HG03565 (cell line): ENCODE measurements at regions not wholly inside any gene's neighbourhood (a gene's known extent, or its start where the extent isn't known, plus 50 kb on each side); places are given as distances from the start of the nearest gene placed in this dataset.
"Not testable (repeated sequence)": the region's sequence is repeated elsewhere in the genome, so short reads cannot be mapped to it uniquely, and the experiment has no call there.

Source experiments
- ATAC-seq: cut with Tn5 transposase; IDR thresholded peaks from one replicate; pipeline ENCODE4 v1.9.1; 2021; ENCODE audit warnings: mild to moderate bottlenecking, moderate library complexity; ENCODE audit not compliant: unreplicated experiment

DNA sequence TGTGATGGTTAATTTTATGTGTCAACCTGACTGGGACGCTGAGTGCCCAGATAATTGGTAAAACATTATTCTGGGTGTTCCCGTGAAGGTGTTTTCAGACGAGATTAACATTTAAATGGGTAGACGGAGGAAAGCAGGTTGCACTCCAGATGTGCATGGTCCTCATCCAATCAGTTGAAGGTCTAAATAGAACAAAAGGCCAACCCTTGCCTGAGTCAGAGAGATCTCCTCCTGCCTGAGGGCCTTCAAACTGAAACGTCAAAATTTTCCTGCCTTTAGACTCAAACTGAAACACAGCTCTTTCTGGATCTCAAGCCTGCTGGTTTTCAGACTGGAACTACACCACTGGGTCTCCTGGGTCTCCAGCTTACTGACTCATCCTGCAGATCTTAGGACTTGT is 73.5 kb downstream of the NPIPA8 start:
- not testable (repeated sequence) for ATAC-seq

DNA sequence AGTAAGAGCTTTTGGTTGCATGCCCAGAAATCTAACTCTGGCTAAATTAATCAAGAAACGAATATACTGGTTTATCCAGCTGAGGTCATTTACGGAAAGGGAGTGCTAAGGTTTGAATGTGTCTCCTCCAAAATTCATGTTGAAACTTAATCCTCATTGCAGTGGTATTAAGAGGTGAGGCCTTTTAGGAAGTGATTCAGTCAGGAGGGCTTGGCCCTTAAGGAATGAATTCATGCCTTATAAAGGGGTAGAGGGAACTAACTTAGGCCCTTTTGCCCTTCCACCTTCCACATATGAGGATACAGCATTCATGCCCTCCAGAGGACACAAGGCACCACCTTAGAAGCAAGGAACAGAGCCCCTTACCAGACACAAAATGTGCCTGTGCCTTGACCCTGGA is 74.7 kb downstream of the NPIPA8 start:
- not testable (repeated sequence) for ATAC-seq

DNA sequence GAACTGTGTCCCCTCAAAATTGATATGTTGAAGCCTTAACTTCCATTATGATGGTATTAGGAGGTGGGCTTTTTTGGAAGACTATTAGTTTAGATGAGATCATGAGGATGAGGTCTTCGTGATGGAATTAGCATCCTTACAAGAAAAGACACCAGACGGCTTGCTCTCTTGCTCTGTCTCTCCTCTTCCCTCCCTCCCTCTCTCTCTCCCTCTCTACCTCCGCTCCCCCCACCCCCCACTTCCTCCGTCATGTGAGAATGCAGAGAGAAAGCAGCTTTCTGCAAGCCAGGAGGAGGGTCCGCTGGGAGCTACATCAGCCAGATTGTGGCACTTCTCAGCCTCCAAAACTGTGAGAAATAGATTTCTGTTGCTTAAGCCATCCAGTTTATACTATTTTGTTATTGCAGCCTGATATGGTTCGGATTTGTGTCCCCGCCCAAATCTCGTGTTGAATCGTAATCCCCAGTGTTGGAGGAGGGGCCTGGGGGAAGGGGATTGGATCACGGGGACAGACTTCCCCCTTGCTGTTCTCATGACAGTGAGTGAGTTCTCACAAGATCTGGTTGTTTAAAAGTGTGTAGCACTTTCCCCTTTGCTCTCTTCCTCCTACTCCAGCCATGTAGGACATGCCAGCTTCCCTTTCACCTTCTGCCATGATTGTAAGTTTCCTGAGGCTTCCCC is 76.9 kb downstream of the NPIPA8 start:
- ATAC-seq, result not testable (repeated sequence)

DNA sequence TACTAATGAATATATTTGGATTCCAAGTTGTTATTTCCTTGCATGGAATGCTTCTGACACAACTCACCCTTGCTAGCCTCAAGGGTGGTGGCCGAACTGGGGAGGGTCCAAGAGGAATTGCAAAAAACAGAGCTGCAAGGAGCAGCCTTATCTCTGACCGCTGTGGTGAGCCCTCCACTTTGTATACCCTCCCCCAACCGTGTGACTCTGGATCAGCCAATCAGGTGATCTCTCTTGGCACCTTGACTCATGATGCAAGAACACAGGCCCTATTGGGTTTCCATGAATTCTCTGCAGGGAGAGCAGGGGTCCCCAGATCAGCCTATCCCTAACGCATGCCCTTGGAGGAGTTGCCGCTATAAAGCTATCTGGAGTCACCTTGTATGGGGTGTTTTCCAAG is 83.6 kb downstream of the NPIPA8 start:
- not testable (repeated sequence) for ATAC-seq

DNA sequence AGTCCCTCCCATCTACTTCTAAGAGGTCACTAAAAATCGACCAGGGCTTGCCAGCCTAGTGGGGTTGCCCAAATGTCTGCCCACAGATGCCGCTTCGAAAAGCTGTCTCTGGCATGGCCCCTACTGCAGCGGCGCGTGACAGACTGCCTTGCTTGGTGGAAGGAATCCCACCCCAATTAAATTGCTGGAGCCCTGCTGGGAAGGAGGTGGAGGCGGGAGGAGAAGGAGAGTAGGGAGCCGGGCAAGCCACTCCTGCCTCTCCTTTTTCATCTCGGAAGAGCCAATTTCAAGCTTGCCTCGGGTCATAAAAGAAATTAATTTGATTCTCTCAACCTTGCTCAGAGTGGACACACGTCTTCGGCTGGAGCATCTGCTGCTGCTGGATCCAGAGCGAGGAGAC is 106.0 kb downstream of the NPIPA8 start:
- not testable (repeated sequence) for ATAC-seq

DNA sequence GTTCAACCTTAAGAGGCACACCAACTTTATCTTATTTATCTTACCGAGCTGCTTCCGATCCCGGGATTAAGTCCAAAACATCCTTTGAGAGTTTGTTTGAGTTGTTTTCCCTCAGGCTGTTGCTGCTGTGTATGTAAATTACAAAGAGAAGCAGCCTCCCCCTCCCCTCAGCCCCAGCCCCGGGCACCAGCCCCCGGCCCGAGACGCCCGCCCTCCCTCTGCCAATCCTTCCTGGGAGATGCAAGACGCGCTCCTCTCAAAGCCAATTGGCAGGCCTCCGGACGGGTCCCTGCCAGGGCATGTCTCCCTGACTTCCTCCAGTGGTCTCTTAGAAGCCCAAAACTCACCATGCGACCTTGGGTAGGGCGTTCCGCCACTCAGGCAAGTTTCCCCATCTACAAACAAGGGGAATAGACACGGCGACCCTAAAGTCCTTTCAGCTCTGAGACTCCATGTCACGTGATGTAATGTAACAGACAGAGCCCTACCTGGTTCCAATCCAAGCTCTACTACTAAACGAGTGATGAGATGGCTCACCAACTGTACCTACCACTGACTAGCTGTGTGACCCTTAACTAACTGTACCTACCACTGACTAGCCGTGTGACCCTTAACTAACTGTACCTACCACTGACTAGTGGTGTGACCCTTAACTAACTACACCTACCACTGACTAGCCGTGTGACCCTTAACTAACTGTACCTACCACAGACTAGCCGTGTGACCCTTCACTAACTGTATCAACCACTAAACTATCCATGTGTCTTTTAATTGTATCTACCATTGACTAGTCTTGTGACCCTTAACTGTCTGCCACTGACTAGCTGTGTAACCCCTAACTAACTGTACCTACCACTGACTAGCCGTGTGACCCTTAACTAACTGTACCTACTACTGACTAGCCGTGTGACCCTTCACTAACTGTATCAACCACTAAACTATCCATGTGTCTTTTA is 114.2 kb downstream of the NPIPA8 start:
- not testable (repeated sequence) for ATAC-seq

DNA sequence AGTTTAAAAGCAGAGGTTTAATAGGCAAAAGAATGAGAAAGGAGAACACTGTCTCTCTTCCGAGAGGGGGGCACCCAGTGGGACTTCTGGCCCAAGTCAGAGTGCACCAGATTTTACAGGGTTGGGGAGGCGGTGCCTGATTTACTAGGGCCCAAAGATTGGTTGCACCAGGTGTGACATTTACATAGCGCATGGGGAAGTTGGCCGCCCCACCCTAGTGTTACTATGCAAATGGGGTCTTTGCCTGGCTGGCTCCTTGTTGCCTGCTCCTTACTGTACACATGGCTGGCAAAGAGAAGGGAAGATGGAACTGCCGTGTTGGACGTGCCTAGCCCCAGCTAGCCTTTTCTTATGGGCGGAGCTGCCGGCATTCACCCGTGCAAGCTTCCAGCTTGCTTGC is 118.8 kb downstream of the NPIPA8 start:
- ATAC-seq, result not testable (repeated sequence)

DNA sequence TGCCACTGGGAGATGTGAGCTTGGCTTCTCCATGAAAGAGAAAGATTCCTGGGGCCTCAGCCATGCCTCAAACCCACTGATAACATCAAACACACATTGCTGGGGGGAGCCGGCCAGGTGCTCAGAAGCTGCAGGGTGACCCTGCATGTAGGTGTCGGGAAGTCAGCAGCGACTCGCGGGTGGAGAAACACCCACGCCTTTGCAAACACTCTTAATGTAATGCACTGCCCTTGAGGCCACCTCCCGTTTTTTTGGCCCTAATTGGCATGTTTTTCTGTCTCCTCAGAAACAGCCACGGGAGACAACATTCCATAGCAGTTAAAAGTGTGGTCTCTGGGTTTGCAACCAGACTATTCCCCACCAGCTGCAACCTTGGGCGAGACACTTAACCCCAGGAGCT is 119.7 kb downstream of the NPIPA8 start:
- ATAC-seq, result not testable (repeated sequence)

DNA sequence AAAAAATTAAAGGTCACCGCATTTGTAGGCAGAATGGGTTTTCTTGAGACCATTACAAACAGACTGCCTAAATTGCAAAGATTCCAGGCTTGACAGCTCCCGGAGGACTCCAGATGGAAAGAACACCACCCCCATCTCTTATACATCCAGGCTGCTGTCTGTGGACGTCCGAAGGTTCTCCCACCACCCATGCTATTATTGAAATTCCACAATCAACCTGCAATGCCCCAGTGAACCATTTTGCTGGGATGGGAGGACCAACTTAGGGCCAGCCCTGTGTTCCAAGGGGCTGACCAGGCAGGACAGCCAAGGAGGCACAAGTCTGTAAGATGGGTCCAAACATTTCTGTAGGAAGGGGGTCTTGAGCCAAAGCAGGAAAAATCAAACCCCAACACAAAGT is 122.7 kb downstream of the NPIPA8 start:
- ATAC-seq, result not testable (repeated sequence)

DNA sequence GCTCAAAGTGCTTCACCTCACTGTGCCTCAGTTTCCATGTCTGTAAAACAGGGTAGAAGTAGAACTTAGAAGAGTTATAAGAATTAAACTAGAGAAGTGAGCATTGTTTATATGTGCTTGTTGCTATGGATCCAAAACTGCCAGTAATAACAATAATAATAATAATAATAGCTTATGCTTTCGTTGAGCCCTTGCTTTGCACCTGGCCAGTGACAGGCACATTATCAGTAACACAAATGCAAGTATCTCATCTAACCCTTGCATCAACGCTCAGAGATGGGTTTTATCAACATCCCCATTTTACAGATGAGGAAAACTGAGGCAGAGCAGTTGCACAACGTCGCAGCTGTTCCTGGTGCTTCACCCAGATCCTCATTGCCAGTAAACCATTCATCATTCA is 125.0 kb downstream of the NPIPA8 start:
- not testable (repeated sequence) for ATAC-seq

DNA sequence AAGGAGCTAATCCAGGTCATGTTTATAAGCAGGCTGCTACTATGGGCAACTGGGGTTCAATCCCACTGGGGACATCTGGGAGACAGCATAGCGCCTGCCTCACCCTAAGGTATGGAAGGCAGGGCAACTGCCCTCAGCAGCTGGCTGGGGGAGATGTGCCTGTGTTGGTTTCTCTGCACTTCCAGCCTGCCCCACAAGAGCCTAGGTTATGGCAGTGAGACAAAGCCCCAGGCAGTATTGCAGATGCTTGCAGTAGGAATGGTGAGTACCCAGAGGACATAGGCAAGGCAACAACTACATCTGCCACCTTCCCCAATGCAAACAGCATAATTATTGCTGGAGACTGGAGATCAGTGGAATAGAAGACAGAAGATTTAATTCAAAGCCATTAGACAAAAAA is 131.8 kb downstream of the NPIPA8 start:
- ATAC-seq, result not testable (repeated sequence)

DNA sequence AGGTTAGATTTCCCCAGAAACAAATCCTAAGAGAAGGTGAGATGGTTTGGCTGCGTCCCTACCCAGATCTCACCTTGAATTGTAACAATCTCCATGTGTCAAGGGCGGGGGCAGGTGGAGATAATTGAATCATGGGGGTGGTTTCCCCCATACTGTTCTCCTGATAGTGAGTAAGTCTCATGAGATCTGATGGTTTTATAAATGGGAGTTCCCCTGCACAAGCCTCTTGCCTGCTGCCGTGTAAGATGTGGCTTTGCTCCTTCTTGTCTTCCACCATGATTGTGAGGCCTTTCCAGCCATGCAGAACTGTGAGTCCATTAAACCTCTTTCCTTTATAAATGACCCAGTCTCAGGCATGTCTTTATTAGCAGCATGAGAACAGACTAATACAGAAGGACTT is 132.2 kb downstream of the NPIPA8 start:
- not testable (repeated sequence) for ATAC-seq

DNA sequence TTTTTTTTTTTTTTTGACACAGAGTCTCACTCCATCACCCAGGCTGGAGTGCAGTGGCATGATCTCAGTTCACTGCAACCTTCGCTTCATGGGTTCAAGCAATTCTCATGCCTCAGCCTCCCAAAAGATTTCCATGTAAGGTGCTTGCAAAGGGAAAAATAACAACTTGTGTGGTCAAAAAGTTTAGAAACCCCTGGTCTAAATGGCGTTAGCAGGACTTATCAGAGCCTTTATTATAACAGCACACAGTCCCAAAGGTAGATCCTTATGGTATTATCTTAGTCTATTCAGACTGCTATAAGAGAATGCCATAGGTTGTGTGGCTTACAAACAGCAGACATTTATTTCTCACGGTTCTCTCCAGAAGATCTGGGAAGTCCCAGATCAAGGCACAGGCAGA is 135.0 kb downstream of the NPIPA8 start:
- ATAC-seq, result not testable (repeated sequence)

DNA sequence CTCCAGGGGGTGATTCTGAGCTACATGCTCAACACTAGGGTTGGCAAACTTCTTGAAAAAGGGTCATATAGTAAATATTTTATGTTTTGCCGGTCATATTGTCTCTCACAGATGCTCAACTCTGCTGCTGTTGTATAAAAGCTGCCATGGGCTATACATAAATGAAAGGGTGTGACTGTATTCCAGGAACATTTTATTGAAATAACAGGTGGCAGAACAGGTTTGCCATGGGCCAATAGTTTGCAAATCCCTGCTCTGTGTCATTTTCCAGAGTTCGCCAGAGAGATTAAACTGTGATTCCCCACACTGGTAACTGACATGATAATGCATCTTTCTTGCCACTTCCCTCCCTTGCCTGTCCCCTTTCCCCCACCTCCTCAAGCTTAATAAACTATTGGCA is 144.1 kb downstream of the NPIPA8 start:
- not testable (repeated sequence) for ATAC-seq

DNA sequence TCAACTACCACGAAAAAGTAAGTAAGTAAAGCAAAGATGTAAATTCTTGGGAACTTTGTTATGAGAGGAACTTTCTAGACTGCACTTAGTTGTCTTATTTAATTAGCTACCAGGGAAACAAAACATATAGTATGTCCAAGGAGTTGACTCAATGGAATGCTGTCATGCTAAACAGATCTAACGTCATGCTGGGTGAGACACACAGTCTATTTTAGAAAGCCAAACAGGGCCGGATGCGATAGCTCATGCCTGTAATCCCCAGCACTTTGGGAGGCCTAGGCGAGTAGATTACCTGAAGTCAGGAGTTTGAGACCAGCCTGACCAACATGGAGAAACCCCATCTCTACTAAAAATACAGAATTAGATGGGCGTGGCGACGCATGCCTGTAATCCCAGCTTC is 146.4 kb downstream of the NPIPA8 start:
- ATAC-seq, result not testable (repeated sequence)

DNA sequence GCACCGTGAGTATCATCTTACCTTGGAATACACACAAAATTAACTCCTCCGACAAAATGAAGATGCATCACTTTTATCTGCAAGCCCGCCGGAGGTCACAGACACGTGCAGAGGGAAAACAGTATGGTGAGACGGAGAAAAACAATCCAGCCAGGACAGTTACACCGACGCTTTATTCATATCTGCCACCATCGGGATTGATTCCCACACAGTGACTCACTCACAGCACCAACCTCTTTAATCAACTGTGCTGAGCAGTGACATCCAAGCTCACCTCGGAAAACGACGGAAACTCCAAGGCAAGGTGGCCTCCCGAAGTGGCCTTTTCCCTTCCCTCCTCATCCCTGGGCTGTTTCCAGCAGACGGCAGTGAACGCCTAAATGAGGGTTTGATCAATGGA is 151.8 kb downstream of the NPIPA8 start:
- ATAC-seq, result not testable (repeated sequence)

DNA sequence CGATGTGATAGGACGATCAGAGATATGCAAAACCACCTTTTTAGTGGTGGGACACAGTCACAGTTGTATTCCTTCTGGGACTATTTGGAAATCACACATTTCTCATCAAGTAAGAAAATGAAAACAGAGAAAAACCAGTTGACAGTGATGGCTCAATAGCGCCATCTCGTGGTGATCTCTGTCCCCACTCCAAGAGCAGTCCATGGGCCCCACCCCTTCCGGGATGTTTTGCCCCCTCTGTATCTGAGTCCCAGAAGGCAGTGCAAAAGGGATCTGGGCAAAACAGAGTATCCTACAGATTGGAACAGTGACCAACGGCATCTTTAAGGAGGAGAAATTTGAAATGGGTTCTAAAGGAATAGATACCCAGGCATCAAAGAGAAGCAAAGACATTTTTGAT is 155.5 kb downstream of the NPIPA8 start:
- ATAC-seq, result not testable (repeated sequence)

DNA sequence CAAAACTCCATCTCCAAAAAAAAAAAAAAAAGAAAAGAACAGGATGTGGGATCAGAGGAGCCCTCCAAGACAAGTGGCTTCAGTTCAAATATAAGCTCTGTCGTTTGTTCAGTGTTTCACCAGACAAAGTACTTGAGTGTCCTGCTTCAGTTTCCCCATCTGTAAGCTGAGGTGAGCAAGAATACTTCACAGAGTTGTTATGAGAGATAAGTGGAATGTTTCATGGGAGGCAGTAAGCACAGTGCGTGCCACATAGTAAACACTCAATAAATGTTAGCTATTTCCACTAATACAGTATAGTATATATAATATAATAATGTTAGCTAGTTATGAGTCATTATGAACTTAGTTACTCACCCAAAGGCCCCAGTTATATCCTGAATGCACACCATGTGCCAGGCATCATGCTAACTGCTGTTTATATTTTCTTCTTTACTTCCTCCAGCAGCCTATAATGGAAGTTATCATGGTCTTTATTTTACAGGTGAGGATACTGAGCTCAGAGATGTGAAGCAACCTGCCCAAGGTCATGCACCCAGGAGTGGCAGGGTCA is 162.5 kb downstream of the NPIPA8 start:
- ATAC-seq, result not testable (repeated sequence)

DNA sequence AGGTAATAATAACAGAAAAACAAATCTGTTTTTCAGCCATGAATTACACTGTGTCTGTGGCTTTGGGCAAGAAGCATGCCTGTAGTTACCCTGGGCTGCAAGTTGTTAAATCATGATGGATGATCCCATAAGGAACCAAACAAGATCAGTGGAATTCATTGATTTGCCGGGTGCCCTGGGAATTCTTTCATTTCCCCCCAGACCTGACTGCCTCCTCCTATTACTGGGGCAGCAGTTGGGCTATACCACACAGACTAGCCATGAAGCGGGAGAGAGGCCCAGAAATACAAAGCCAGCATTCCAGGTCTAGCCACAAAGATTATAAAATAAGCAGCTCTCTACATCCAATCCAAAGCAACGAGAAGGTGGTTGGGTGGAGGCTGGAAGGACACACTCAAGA is 174.2 kb downstream of the NPIPA8 start:
- ATAC-seq, result not testable (repeated sequence)

DNA sequence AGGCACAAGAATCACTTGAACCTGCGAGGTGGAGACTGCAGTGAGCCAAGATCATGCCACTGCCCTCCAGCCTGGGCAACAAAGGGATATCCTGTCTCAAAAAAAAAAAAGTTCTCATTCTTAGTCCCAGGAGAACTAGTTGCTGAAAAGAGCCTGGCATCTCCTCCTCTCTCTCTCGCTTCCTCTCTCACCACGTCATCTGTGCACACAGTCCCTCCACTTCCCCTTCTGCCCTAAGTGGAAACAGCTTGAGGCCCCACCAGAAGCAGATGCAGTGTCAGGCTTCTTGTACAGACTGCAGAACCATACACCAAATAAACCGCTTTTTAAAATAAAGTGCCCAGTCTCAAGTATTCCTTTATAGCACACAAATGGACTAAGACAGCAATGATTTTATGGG is 175.3 kb downstream of the NPIPA8 start:
- ATAC-seq, result not testable (repeated sequence)

DNA sequence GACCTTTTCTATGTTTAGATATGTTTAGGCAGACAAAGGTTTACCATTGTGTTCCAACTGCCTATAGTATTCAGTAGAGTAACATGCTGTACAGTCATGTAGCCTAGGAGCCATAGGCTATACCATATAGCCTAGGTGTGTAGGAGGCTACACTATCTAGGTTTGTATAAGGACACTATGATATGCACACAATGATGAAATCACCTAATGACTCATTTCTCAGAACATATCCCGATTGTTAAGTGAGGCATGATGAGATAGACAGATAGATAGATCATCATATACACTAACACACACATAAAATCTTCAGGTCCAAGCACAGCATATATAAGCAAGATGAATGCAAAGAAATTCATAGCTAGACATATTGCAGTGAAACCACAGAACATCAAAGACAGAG is 177.4 kb downstream of the NPIPA8 start:
- ATAC-seq, result not testable (repeated sequence)

DNA sequence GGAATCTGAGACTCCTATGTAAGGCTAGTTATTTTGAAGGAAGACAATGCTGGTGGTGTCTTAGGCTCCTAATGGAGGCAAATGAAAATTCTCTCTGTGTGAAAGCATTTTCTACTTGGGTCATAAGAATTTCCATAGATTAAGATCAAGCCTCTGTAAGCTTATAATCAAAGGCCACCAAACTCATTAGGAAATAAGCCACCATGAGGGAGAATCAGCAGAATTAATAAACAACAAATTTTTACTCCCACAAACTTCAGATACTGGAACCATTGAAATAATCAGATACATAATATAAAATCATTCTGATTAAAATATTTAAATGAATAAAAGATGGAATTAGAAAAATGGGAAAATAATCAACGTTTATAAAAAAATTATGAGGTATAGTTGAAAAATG is 178.7 kb downstream of the NPIPA8 start:
- ATAC-seq, result not testable (repeated sequence)
